Tibial nerve (tissue), 4 donors: ENCODE measurements at regions not wholly inside any gene's neighbourhood (a gene's known extent, or its start where the extent isn't known, plus 50 kb on each side); places are given as distances from the start of the nearest gene placed in this dataset.

ENCODE experiments used
- DNase-seq, 2 donors: peaks; one replicate each; pipeline ENCODE4 v3.0.0-alpha.2; 2019; ENCODE audit warnings: low spot score in 2 of 2
- H3K27ac ChIP-seq, 4 donors: fragments of 200-600 bp; sonication (generic) in 3 of 4; one replicate each; pipeline ENCODE4 v1.5.1; 2017 to 2019; ENCODE audit warnings: mild to moderate bottlenecking in 1 of 4
- H3K27me3 ChIP-seq, 2 donors: fragments of 200-600 bp; sonication (generic) in 1 of 2; one replicate each; pipeline versions ENCODE4 v1.5.1 to v1.6.0; 2017 to 2019
- H3K36me3 ChIP-seq, 3 donors: fragments of 200-600 bp; sonication (generic); one replicate each; pipeline ENCODE4 v1.5.1; 2018 to 2019
- H3K4me1 ChIP-seq, 4 donors: fragments of 200-600 bp; sonication (generic) in 3 of 4; one replicate each; pipeline ENCODE4 v1.5.1; 2017 to 2019
- H3K4me3 ChIP-seq, 4 donors: fragments of 200-600 bp; sonication (generic) in 3 of 4; one replicate each; pipeline ENCODE4 v1.5.1; 2017 to 2019; ENCODE audit warnings: mild to moderate bottlenecking in 1 of 4, moderate library complexity in 1 of 4
- H3K9me3 ChIP-seq, 4 donors: fragments of 200-600 bp; sonication (generic) in 3 of 4; one replicate each; pipeline ENCODE4 v1.5.1; 2017 to 2019
- EP300 ChIP-seq, 2 donors: sonication (generic); formaldehyde crosslinking; IDR thresholded peaks; one replicate each; pipeline ENCODE4 v1.6.1; 2017; ENCODE audit warnings: antibody characterized with exemption in 2 of 2, mild to moderate bottlenecking in 1 of 2
- POLR2A ChIP-seq, 2 donors: fragments of 450-650 bp; IDR thresholded peaks; one replicate each; pipeline ENCODE4 v1.6.1; 2017; ENCODE audit warnings: antibody characterized with exemption in 2 of 2, mild to moderate bottlenecking in 2 of 2, moderate library complexity in 2 of 2
- WGBS, 2 donors: methylation state at CpG; one replicate each; pipeline ENCODE4 v1.1.5; 2018; 5-methylcytosine and 5-hydroxymethylcytosine counted together
- TF ChIP-seq, protein P1 (sequence below), 5 experiments: fragments of 200-600 bp in 3 of 5; fragments of 450-650 bp in 2 of 5; sonication (generic) in 3 of 5; IDR thresholded peaks; one replicate each; pipeline ENCODE4 v1.5.1; 2016 to 2019; ENCODE audit warnings: antibody characterized with exemption in 5 of 5, mild to moderate bottlenecking in 3 of 5, moderate library complexity in 2 of 5

DNA sequence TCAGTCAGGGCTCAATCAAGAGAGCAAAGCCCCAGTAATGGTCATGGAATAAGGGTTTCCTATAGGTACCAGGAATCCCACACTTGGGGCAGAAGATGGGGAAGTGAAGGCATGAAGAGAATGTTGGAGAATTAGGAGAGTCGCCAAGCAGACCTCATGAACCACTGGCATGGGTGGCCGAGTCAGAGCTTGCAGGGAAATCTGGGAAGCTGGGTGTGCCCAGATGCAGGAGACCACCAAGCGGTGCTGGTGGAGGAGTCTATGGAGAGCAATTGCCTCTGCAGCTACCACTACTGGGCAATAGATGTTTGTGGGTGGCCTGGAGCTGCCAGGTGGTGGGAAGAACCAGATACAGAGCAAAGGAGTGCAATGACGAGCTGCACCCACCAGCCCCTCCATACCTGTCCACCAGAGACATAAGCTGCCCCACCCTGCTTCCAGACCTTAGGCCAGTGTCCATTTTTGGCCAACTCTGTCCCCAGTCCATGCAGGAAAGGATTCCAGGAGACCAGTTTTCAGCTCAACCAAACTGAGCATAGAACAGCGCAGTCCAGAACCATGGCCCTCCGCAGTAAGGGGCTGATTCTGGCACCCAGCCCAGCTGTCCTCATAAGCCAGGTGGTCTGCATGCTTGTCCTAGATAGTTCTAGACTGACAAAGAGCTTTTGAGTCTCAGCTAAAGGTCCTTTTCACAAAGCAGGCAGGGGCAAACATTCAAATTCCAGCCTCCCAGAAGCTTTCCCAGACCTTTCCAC is 323.9 kb downstream of the GADD45G start:
- Histone ChIP-seq H3K36me3 (no peaks in the 10 kb centered on the region), H3K9me3 (no peaks in the 10 kb centered on the region), H3K27me3 (no peaks in the 10 kb centered on the region), H3K4me3 (no peak overlapping the region), H3K4me1 (peaks cover 0 to 32% (median 2%) of the 10 kb centered on the region in 4 donors), H3K27ac (no peak overlapping the region)
- TF ChIP-seq POLR2A (IDR thresholded peaks at IDR 0.05) = no peak
- no peak for TF ChIP-seq EP300 (IDR thresholded peaks at IDR 0.05)
- TF ChIP-seq, protein P1, sequence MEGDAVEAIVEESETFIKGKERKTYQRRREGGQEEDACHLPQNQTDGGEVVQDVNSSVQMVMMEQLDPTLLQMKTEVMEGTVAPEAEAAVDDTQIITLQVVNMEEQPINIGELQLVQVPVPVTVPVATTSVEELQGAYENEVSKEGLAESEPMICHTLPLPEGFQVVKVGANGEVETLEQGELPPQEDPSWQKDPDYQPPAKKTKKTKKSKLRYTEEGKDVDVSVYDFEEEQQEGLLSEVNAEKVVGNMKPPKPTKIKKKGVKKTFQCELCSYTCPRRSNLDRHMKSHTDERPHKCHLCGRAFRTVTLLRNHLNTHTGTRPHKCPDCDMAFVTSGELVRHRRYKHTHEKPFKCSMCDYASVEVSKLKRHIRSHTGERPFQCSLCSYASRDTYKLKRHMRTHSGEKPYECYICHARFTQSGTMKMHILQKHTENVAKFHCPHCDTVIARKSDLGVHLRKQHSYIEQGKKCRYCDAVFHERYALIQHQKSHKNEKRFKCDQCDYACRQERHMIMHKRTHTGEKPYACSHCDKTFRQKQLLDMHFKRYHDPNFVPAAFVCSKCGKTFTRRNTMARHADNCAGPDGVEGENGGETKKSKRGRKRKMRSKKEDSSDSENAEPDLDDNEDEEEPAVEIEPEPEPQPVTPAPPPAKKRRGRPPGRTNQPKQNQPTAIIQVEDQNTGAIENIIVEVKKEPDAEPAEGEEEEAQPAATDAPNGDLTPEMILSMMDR (IDR thresholded peaks at IDR 0.05) = no peak
- no peak for DNase-seq
- WGBS, 2 donors = 83 to 95% methylated on average over 6 of the region's 6 CpGs

DNA sequence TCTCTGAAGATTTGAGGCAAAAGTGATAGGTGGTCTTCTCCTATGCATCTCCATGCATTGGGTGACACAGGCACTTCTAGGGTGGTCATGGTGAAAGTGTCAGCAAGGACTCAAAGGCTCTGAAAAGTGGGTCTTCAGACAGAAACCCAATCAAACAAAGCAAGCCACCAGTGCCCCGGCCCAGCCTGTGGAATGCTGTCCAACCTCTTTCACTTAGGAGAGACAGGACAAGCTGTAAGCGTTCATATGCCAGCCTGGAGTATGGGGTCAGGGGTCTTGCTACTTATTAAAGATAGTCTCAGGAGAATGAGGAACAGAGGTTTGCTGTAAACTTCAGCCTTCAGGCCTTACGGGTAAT is 324.5 kb downstream of the GADD45G start:
- DNase-seq = no peak
- no peak overlapping the region for H3K27ac ChIP-seq
- 69 to 83% methylated on average over 3 of the region's 3 CpGs for WGBS, 2 donors
- TF ChIP-seq POLR2A (IDR thresholded peaks at IDR 0.05) = no peak
- TF ChIP-seq, protein P1 (IDR thresholded peaks at IDR 0.05) = no peak
- TF ChIP-seq EP300 (IDR thresholded peaks at IDR 0.05) = no peak
- H3K4me1 ChIP-seq = peaks cover 0 to 32% (median 2%) of the 10 kb centered on the region in 4 donors
- no peak overlapping the region for H3K4me3 ChIP-seq
- no peaks in the 10 kb centered on the region for H3K27me3 ChIP-seq
- no peaks in the 10 kb centered on the region for H3K36me3 ChIP-seq
- H3K9me3 ChIP-seq = no peaks in the 10 kb centered on the region

DNA sequence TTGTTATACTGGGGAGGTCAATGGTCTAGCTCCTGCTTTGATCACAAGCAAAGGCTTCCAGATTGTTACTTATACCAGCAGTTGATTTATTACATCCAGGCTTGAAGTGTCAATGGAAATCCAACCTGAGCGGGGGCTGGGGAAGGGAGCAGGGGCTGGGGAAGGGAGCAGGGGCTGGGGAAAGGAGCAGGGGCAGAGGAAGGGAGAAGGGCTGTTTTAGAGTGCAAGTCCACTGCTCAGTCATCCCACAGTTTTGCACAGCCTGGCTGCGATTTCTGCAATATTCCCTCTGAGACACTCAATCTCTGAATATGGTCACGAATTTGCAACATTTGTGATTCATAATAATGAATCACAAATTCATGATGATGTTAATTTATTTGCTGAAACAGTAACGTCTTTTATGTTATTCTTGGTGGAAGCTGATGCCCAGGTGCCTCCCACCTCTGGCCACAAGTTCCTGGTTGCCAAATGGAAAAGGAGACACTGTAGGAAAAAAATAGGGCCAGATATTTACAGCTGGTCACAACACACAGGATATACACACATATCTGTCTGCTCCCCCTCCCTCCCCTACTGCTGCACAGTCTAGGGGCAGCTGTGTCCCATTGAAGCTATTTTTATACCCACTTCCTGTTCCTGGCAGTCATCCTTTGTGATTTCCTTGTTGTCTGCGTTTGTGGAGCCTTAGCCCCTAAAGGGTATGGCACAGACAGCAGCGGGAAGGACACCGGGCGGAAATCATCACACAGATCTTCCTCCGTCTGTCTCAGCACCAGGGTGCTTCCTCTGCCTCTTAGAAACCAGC is 325.1 kb downstream of the GADD45G start:
- H3K27me3 ChIP-seq = no peaks in the 10 kb centered on the region
- DNase-seq = peak in 1 of 2 donors; percentile 39
- 36 to 41% methylated on average over 9 of the region's 9 CpGs for WGBS, 2 donors
- H3K4me3 ChIP-seq = no peak overlapping the region
- H3K4me1 ChIP-seq = peaks cover 0 to 32% (median 2%) of the 10 kb centered on the region in 4 donors
- H3K27ac ChIP-seq = no peak overlapping the region
- TF ChIP-seq EP300 (IDR thresholded peaks at IDR 0.05) = peak in 1 of 2 donors; percentile 20
- TF ChIP-seq, protein P1 (IDR thresholded peaks at IDR 0.05) = no peak
- H3K9me3 ChIP-seq = no peaks in the 10 kb centered on the region
- no peaks in the 10 kb centered on the region for H3K36me3 ChIP-seq

DNA sequence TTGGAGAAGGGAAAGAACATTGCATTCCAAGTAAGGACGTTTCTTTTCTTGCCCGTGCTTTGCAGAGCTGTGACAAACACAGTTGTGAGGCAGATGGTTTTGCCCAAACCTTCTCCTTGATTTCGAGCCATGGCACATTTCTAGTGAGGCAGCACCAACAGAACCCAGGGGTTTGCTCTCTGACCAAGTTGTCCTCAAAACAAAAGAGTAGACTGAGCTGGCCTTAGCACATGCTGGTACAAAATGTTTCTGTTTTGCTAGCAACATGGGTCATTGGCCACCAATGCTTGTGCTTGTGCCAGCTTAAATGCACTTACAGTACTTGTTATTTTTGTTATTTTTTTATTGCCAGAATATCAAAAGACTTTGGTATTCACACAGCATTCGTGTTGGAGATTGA is 328.8 kb downstream of the GADD45G start:
- no peak overlapping the region for H3K4me3 ChIP-seq
- DNase-seq = no peak
- peak in 1 of 2 donors; percentile 42 for TF ChIP-seq EP300 (IDR thresholded peaks at IDR 0.05)
- TF ChIP-seq, protein P1 (IDR thresholded peaks at IDR 0.05) = no peak
- peaks cover 0 to 31% (median 4%) of the 10 kb centered on the region in 4 donors for H3K4me1 ChIP-seq
- 59 to 68% methylated on average over 4 of the region's 4 CpGs for WGBS, 2 donors
- H3K9me3 ChIP-seq = no peaks in the 10 kb centered on the region
- H3K36me3 ChIP-seq = no peaks in the 10 kb centered on the region
- no peaks in the 10 kb centered on the region for H3K27me3 ChIP-seq
- no peak overlapping the region for H3K27ac ChIP-seq

DNA sequence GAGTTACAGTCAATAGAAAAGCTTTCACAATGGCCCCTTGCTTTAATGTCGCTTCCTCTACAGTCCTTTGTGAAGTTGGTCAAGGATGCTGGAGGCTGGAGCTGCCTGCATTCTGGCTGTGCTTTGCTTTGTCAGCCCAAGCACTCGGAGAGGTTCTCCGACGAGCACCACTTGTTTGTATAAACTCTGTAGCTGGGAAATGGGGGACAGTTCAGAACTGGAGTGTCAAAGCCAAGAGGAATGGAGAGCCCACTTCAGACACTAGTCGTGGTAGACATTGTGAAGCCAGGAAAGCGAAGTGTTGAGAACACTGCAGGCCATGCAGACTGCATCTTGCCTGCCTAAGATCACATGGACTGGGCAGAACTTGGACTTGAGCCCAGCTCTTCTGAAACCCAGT is 330.3 kb downstream of the GADD45G start:
- H3K27ac ChIP-seq = no peak overlapping the region
- DNase-seq = no peak
- TF ChIP-seq POLR2A (IDR thresholded peaks at IDR 0.05) (no peak), EP300 (IDR thresholded peaks at IDR 0.05) (no peak)
- TF ChIP-seq, protein P1 (IDR thresholded peaks at IDR 0.05) = no peak
- 87 to 91% methylated on average over 6 of the region's 6 CpGs for WGBS, 2 donors
- H3K4me1 ChIP-seq = peaks cover 0 to 18% (median 4%) of the 10 kb centered on the region in 4 donors
- H3K9me3 ChIP-seq = no peaks in the 10 kb centered on the region
- H3K4me3 ChIP-seq = no peak overlapping the region
- no peaks in the 10 kb centered on the region for H3K27me3 ChIP-seq
- H3K36me3 ChIP-seq = no peaks in the 10 kb centered on the region
